Activated effector memory CD4-positive, alpha-beta T cell treated with anti-CD3 and anti-CD28 coated beads, Interleukin-2, amount 50 U/mL, for 16 hours (primary cell): ENCODE measurements at regions not wholly inside any gene's neighbourhood (a gene's known extent, or its start where the extent isn't known, plus 50 kb on each side); places are given as distances from the start of the nearest gene placed in this dataset.

Experiments used
- DNase-seq: peaks from one replicate; pipeline ENCODE4 v3.0.0-alpha.2; 2020

DNA sequence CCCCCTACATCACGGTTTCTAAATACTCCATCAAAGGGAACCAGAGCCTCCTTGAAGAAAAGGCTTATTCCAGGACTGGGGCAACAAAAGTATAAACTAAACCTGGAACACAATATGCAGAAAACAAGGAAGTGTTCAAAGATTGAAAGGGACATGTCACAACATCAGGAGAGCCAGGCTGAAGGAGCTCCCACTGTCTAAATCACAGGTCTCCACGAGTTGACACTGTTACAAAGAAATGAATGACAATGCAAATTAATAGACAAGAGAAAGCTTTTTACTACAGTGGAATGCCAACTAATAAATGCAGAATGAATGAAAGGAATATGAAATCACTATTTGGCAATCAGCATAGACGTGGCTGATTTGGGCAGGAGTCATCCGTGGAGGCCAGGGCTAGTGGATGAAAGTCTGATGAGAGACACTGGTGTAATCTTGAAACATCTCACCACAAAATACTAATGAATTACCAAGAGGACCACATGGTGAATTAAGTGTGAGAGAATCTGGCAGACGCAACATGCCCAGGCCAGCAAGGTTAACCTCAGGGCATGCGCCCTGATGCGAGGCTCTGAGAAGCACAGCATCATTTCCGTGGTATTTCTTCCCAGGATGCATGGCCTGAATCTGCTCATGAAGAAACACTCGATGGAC lies 123.8 kb upstream of the TJP1 start:
- DNase-seq = no peak

DNA sequence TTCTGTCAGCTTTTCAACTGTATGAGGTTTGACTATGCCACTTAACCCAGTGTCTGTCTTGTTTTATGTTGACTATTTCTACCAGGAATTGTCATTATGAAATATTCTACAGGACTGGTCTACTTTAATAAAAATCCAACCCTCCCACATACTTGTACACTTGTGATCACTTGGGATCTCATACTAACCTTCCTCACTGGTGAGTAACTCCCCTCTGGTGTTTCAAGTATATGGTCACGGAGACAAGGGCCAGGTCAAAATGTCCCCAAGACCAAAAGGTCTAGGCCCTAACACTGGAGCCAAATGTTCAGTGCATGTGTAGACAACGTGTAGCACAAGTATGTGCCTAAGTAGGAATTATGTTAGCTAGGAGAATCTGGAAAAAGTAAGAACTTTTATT lies 122.7 kb upstream of the TJP1 start:
- no peak for DNase-seq

DNA sequence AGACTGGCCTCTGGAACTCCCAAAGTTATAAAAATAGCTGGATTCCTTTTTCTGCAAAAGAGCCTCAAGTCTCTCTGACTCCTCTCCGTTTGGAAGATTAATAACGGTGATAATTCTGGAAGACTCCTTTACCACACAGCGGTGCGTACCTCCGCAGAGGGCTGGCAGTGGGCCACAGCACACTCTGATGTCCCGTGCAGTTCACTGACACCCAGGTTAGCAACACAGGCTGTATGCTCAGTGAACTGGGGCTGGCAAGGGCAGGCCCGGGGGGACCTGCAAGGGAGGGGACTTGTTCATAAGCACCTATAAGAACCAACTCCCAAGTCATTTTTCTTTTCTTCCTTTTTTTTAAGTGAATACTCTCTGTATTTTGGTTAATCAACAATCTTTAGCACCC lies 120.3 kb upstream of the TJP1 start:
- DNase-seq = no peak

- no peak for DNase-seq
Measured at GRCh38 chr15:29942143-29942542, 119.9 kb upstream of the TJP1 start.

- DNase-seq = no peak
Measured at GRCh38 chr15:29939404-29939803, 117.1 kb upstream of the TJP1 start.

- no peak for DNase-seq
Measured at GRCh38 chr15:29938361-29939335, 116.4 kb upstream of the TJP1 start.

DNA sequence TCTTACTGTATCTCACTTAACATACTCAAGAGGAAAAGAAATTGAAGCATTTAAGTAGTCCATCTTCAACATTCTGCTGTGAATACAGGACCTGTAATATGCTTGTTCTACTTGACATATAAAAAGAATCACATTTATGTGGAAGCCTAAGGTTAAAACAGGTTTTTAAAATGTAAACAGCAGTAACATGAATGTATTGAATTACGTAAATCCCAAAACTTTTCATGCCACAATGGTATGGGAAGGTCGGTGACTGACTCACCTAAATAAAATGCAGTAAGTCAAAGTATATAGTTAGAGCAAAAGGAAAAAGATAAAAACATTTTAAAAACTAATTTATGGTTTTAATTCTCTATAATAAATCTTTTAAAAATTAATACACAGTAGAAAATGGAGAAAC lies 115.7 kb upstream of the TJP1 start:
- DNase-seq = no peak

DNA sequence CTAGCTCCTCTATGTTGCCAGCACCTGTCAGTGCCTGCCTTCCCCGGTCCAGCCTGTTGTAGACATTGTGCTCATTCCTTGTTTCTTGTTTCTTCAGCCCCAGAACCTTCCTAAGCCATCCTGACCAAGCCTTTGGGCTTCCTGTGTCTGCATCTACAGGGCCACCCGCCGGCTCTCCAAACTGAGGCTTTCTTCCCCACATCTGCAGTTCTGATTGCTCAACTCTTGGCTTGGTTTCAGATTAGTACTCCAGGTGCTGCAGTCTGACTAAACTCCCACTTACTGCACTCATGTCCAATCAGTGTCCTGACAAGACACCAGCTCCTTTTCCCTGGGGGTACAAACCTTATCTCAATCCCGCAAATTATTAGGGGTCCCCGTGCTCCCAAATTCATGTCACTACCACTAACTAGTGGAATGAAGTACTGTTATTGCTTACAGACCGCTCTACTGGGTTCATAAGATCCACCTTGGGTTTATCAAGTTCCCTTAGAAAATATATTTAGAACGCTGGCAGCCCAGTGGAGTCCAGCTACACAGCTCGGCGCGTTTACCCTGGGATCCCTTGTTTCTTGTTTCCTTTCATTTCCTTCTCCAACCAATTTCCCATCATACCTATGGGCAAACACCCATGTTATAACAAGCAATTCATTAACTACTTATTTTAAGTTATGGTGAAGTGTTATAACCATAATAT lies 114.2 kb upstream of the TJP1 start:
- no peak for DNase-seq

- DNase-seq = no peak
Measured at GRCh38 chr15:29935296-29936004, 113.2 kb upstream of the TJP1 start.

DNA sequence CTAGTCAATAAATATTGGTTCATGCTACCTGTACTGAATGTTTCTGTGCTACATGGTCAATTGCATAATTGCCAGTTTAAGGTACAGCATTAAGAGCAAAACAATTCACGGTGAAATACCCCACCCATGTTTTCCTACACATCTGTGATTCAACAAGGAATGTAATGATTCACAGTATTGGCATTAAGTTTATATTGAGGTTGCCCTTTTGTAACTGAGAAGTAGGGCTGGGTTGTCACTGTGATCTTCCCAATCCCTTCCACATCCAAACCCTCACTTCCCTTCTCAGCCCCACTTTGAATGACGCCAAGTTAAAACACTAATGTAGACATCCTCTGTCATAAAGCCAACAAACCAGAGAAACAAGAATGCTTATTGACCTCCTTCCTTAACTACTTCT lies 112.0 kb upstream of the TJP1 start:
- DNase-seq = no peak

- no peak for DNase-seq
Measured at GRCh38 chr15:29933042-29933803, 111.0 kb upstream of the TJP1 start.

GRCh38 chr15:29926083-29926388 lies 103.8 kb upstream of the TJP1 start:
- no peak for DNase-seq

DNA sequence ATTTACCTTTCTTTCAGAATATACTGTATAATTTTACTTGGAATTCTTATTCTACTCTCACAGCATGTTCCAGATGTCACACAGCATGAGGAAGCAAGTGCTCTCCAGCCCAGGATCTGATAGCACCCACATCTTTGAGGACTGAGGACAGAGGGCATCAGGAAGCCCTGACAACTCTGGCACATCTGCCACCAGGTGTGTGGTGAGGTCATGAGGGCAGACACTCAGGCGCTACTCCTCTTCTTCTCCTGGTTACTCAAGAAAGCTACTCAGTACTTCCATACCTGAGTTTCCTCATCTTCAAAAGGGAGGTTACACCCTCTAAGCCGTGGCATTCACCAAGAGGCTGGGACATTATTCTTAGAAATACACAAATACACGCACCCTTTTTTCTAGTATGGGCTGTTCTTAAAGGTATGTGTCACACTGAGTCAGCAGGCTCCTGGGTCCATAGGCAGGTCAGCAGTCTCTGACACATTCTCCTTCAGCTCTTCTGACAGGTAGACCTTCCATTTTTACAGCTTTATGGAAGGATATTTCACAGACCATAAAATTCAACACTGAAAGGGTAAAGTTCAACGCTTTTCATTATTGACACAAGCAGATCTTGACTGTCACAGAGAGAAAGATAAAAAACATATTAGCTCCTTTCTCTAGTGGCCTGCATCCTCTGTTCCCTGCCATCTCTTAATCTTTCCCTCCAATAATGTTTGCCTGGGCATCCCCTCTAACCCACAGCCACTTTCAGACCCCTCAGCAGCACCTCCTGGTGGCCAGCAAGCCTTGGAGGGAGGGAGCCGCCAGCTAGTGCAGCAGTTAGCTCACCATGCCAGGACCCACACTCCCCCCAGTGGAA lies 103.2 kb upstream of the TJP1 start:
- DNase-seq = peak; percentile 64

- no peak for DNase-seq
Measured at GRCh38 chr15:29924750-29925149, 102.5 kb upstream of the TJP1 start.

GRCh38 chr15:29922191-29922590 lies 99.9 kb upstream of the TJP1 start:
- DNase-seq = no peak

- no peak for DNase-seq
Measured at GRCh38 chr15:29921130-29921601, 98.9 kb upstream of the TJP1 start.

DNA sequence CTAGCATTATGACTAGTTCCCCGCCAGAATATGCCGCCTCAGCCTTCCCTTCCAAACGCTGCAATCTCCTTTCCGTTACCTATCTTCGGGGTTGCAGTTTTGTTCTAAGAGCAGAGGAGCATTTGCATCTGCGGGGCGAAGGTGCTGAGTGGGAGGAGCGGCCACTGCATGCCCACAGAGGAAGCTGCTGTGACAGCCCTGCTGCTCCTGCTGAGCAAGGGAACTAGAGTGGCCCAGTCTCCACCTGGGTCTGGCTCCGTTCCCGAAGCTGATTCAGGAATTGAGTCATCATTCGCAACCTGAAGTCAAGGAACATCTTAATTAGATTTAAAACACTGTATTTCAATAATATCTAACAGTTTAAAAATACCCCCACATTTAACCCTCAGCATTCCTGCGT lies 98.2 kb upstream of the TJP1 start:
- DNase-seq = no peak

DNA sequence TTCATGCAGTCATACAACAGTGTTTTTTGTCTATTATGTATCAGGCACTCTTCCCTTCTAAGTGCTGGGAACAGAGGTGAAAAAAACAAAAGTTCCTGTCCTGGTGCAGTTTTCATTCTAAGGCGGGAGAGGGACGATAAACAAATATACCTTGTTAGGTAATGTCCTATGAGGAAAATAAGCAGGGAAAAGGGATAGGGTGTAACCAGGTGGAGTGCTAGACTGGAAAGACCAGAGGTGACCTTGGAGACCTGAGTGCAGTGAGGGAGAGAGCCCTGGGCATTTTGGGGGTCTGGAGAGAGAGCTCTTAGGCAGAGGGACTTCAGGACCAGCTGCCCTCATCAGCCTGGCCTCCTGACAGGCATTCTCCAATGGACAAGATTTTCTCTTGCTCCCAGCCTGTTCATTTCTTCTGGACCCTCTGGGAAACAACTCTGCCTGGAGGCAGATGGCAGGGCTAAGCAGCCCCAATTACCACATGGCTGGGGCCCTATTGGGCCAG lies 97.2 kb upstream of the TJP1 start:
- no peak for DNase-seq

DNA sequence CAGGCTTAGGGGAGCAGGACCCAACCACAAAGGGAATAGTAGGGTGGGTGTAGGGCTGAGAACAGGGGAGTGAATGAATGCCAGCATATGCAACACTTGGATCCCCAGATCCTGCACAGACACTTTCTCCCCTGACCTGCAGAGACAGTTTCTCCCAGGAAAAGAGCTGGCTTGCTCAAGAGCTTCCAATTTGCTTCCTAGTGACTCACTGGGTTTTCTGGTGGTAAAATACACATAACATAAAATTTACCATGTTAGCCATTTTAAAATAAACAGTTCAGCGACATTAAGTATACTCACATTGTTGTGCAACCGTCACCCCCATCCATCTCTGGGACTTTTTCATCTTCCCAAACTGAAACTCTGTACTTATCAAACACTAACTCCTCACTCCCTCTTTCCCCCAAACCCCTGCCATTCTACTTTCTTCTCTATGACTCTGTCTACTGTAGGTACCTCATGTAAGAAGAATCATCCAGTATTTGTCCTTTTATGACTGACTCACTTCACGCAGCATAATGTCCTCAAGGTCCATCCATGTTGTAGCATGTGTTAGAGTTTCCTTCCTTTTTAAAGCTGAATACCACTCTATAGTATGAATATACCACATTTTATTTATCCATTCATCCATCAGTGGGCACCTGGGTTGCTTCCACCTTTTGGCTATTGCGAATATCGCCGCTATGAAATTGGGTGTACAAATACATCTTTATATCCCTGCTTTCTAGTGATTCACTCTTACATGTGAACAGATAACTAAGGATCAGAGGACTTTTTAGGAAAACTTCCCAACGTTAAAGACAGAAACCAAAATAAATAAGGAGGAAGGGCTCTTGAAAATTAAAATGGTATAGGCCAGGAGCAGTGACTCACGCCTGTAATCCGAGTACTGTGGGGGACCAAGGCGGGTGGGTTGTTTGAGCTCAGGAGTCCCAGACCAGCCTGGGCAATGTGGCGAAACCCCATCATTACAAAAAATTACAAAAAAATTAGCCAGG lies 95.6 kb upstream of the TJP1 start:
- no peak for DNase-seq

DNA sequence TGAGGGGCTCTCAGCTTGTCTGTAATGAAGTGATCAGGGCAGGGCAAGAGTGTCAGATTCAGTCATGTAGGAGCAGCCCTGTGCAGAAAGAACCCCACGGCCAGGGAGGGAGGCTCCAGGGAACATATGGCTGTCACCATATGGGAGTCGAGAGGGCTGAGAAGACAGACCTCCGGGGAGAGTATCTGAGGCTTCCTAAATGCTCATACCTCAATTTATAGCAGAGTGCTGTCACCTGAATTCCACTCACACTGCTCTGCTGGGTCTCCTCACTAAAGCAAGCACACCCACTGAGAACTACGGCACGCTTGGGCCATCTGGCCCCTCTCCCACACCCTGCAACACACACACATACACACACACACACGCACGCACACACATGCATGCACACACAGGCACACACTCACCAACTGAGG lies 92.3 kb upstream of the TJP1 start:
- DNase-seq = no peak
